ENCODE measurements at regions not wholly inside any gene's neighbourhood (a gene's known extent, or its start where the extent isn't known, plus 50 kb on each side); places are given as distances from the start of the nearest gene placed in this dataset.

GRCh38 chr9:16153741-16154140 is 600.9 kb downstream of the CCDC171 start (continued):
- TF ChIP-seq HMGXB4 (CRISPR knock-in tag; IDR thresholded peaks at IDR 0.05; ENCODE audit: borderline replicate concordance) (no peak), RFX5 (IDR thresholded peaks at IDR 0.05) (no peak), NR3C1 (IDR thresholded peaks at IDR 0.05) (no peak), ZSCAN20 (CRISPR knock-in tag; IDR thresholded peaks at IDR 0.05) (no peak)

DNA sequence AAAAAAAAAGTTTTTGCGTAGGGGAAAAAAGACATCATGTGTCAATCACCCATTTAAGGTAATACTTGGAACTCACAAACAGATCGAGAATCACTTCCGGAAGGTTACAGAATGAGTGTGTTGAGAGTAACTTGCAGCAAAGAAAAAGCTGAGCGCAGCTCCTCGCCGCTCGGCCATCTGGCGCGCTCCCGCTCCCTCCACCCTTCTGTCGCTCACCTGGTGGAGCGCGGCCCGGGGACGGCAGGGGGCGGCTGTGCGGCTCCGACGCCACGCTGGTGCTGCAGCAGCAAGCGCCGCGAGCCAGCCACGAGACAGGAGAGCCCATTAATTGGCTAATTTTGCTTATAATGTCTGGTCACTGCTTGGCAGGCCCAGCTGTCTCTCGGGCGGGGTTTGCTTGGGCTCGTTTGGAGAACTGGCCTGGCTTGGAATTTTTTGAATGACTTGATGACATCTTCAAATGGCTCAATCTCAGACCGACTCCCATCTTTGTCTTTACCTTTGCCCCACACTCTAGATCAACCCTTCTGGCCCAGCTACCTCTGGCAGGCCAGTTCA is 601.8 kb downstream of the CCDC171 start:
- ATAC-seq (peak; percentile 70 to 90; a peak in 5 of 6 replicates), DNase-seq (ENCODE audit: low read depth in 1 of 2, low spot score in 1 of 2) (peak in 1 of 2 experiments; percentile 27), FAIRE-seq (no peak)
- Histone ChIP-seq H3K9me3 (no peaks in the 10 kb centered on the region), H3K4me3 (no peak overlapping the region), H3K27ac (peak overlapping the region in 1 of 2 experiments; percentile 51; a peak in 1 of 6 replicates), H3K4me2 (peak overlapping the region; percentile 49), H3K4me1 (no peaks in the 10 kb centered on the region)
- CTCF ChIA-PET = interaction anchor here (0.6 to 2.2 kb wide), 6 partner anchors 8 to 912 kb away, joined by 3 to 15 read pairs (median 4); no protein-coding TSS in a partner anchor
- WGBS (ENCODE audit: missing lambda C conversion rate) = 57% methylated on average over 23 of the region's 28 CpGs
- POLR2A ChIA-PET = no interaction called here
- no peak for TF ChIP-seq EHF (CRISPR knock-in tag; IDR thresholded peaks at IDR 0.05)
- no peak for TF ChIP-seq POLR2AphosphoS2 (conservative IDR thresholded peaks at IDR 0.05; ENCODE audit: low read length)
- no peak for TF ChIP-seq EP300 (IDR thresholded peaks at IDR 0.05)
- TF ChIP-seq KDM5A (IDR thresholded peaks at IDR 0.05) = no peak
- peak in 1 of 2 experiments; percentile 46; a peak in 2 of 5 replicates for TF ChIP-seq RAD21 (conservative IDR thresholded peaks at IDR 0.05 in 1 of 2, IDR thresholded peaks at IDR 0.05 in 1 of 2)
- TF ChIP-seq TFCP2L1 (CRISPR knock-in tag; IDR thresholded peaks at IDR 0.05) = no peak
- no peak for TF ChIP-seq HOXA7 (CRISPR knock-in tag; IDR thresholded peaks at IDR 0.05)
- peak; percentile 38; the same call in 1 of the 3 replicates for TF ChIP-seq SMC3 (IDR thresholded peaks at IDR 0.05)
- TF ChIP-seq FOXS1 (CRISPR knock-in tag; IDR thresholded peaks at IDR 0.05) = no peak
- TF ChIP-seq, protein P1, sequence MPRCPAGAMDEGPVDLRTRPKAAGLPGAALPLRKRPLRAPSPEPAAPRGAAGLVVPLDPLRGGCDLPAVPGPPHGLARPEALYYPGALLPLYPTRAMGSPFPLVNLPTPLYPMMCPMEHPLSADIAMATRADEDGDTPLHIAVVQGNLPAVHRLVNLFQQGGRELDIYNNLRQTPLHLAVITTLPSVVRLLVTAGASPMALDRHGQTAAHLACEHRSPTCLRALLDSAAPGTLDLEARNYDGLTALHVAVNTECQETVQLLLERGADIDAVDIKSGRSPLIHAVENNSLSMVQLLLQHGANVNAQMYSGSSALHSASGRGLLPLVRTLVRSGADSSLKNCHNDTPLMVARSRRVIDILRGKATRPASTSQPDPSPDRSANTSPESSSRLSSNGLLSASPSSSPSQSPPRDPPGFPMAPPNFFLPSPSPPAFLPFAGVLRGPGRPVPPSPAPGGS (IDR thresholded peaks at IDR 0.05) = no peak
- TF ChIP-seq ESRRA (IDR thresholded peaks at IDR 0.05; ENCODE audit: borderline replicate concordance, low read length) = no peak
- TF ChIP-seq HEYL (CRISPR knock-in tag; IDR thresholded peaks at IDR 0.05) = no peak
- TF ChIP-seq, protein P2, sequence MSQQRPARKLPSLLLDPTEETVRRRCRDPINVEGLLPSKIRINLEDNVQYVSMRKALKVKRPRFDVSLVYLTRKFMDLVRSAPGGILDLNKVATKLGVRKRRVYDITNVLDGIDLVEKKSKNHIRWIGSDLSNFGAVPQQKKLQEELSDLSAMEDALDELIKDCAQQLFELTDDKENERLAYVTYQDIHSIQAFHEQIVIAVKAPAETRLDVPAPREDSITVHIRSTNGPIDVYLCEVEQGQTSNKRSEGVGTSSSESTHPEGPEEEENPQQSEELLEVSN (IDR thresholded peaks at IDR 0.05; ENCODE audit: borderline replicate concordance, low read depth) = 0 out of 2 replicates have a peak, but pooled peaks have one; percentile 53
- no peak for TF ChIP-seq HOXB5 (CRISPR knock-in tag; IDR thresholded peaks at IDR 0.05)

DNA sequence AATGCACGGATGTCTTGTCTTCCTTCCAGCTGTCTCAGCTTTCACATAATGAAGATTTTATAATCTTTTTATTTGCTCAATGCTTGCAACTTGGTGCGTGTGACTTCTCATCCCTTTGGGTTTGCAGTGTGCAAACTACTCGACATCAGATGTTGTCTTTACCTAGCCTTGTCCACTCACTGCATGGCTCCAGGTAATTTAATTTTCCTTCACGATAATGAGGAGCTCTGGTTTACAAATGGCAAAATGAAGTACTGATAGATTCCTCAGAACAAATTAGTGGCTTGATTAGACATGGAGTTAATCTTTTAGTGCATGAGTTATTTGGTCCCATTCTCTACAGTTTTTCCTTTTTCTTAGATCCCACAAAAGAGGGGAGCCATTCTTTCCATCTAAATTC is 603.0 kb downstream of the CCDC171 start:
- no peaks in the 10 kb centered on the region for H3K4me1 ChIP-seq
- no peak overlapping the region for H3K4me2 ChIP-seq
- ChIA-PET POLR2A (no interaction called here), CTCF (interaction anchor here (1.3 to 1.9 kb wide), 3 partner anchors 9 to 12 kb away, joined by 4 to 5 read pairs (median 4); no protein-coding TSS in a partner anchor)
- H3K27ac ChIP-seq = no peak overlapping the region
- no peak overlapping the region for H3K4me3 ChIP-seq
- no peak for DNase-seq (ENCODE audit: low read depth in 1 of 2, low spot score in 1 of 2)
- H3K9me3 ChIP-seq = no peaks in the 10 kb centered on the region
- WGBS (ENCODE audit: missing lambda C conversion rate) = 88% methylated on average over 4 of the region's 4 CpGs
- no peak for ATAC-seq
- FAIRE-seq = peak; percentile 13
- TF ChIP-seq KDM1A (IDR thresholded peaks at IDR 0.05; ENCODE audit: low read depth) = no peak
- TF ChIP-seq RFX5 (IDR thresholded peaks at IDR 0.05) = no peak
- TF ChIP-seq ZNF302 (CRISPR knock-in tag; IDR thresholded peaks at IDR 0.05) = no peak
- TF ChIP-seq, protein P3, sequence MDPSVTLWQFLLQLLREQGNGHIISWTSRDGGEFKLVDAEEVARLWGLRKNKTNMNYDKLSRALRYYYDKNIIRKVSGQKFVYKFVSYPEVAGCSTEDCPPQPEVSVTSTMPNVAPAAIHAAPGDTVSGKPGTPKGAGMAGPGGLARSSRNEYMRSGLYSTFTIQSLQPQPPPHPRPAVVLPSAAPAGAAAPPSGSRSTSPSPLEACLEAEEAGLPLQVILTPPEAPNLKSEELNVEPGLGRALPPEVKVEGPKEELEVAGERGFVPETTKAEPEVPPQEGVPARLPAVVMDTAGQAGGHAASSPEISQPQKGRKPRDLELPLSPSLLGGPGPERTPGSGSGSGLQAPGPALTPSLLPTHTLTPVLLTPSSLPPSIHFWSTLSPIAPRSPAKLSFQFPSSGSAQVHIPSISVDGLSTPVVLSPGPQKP (IDR thresholded peaks at IDR 0.05; ENCODE audit: low read depth, low read length) = no peak
- TF ChIP-seq CHD4 (IDR thresholded peaks at IDR 0.05; ENCODE audit: borderline replicate concordance) = no peak
- TF ChIP-seq FOSB (CRISPR knock-in tag; IDR thresholded peaks at IDR 0.05) = no peak
- TF ChIP-seq CBX2 (IDR thresholded peaks at IDR 0.05; ENCODE audit: borderline replicate concordance, low read depth) = no peak
- no peak for TF ChIP-seq EHF (CRISPR knock-in tag; IDR thresholded peaks at IDR 0.05)
- TF ChIP-seq ZC3H11A (IDR thresholded peaks at IDR 0.05) = no peak
- no peak for TF ChIP-seq RCOR1 (IDR thresholded peaks at IDR 0.05; ENCODE audit: low read depth, low read length)
